ENCODE measurements at regions not wholly inside any gene's neighbourhood (a gene's known extent, or its start where the extent isn't known, plus 50 kb on each side); places are given as distances from the start of the nearest gene placed in this dataset.
A peak's percentile ranks its signal among the peaks of the same experiment; 100 is the strongest.

GRCh38 chr6:142568857-142569597, 267.2 kb downstream of the ADGRG6 start:
- no peak for TF ChIP-seq CTCF (IDR thresholded peaks at IDR 0.05; ENCODE audit: insufficient read depth, low read length)
- DNase-seq (ENCODE audit: low read depth) = peak; percentile 48
- H3K4me3 ChIP-seq (ENCODE audit: low read depth, low read length) = no peak overlapping the region

- no peak for TF ChIP-seq CTCF (IDR thresholded peaks at IDR 0.05; ENCODE audit: insufficient read depth, low read length)
These were observed 267.9 kb downstream of the ADGRG6 start for GRCh38 chr6:142569676-142570075.

GRCh38 chr6:142570221-142570671, 268.4 kb downstream of the ADGRG6 start:
- DNase-seq (ENCODE audit: low read depth) = peak; percentile 5
- no peak for TF ChIP-seq CTCF (IDR thresholded peaks at IDR 0.05; ENCODE audit: insufficient read depth, low read length)
- no peak overlapping the region for H3K4me3 ChIP-seq (ENCODE audit: low read depth, low read length)

More at GRCh38 chr6:142569676-142570075, 267.9 kb downstream of the ADGRG6 start:
- H3K4me3 ChIP-seq (ENCODE audit: low read depth, low read length) = no peak overlapping the region
- peak; percentile 4 for DNase-seq (ENCODE audit: low read depth)

GRCh38 chr6:142592876-142593275, 291.1 kb downstream of the ADGRG6 start:
- H3K4me3 ChIP-seq (ENCODE audit: low read depth, low read length) = no peak overlapping the region
- no peak for DNase-seq (ENCODE audit: low read depth)
- no peak for TF ChIP-seq CTCF (IDR thresholded peaks at IDR 0.05; ENCODE audit: insufficient read depth, low read length)

GRCh38 chr6:142597836-142598235, 296.0 kb downstream of the ADGRG6 start:
- no peak for DNase-seq (ENCODE audit: low read depth)
- TF ChIP-seq CTCF (IDR thresholded peaks at IDR 0.05; ENCODE audit: insufficient read depth, low read length) = no peak
- H3K4me3 ChIP-seq (ENCODE audit: low read depth, low read length) = no peak overlapping the region

GRCh38 chr6:142601427-142601826, 299.6 kb downstream of the ADGRG6 start:
- DNase-seq (ENCODE audit: low read depth) = no peak
- no peak for TF ChIP-seq CTCF (IDR thresholded peaks at IDR 0.05; ENCODE audit: insufficient read depth, low read length)
- no peak overlapping the region for H3K4me3 ChIP-seq (ENCODE audit: low read depth, low read length)

GRCh38 chr6:142602972-142603371, 301.2 kb downstream of the ADGRG6 start:
- no peak for TF ChIP-seq CTCF (IDR thresholded peaks at IDR 0.05; ENCODE audit: insufficient read depth, low read length)
- DNase-seq (ENCODE audit: low read depth) = no peak
- no peak overlapping the region for H3K4me3 ChIP-seq (ENCODE audit: low read depth, low read length)
